NCI-H2171 (cell line): ENCODE measurements at regions not wholly inside any gene's neighbourhood (a gene's known extent, or its start where the extent isn't known, plus 50 kb on each side); places are given as distances from the start of the nearest gene placed in this dataset.

Experiments
- DNase-seq: peaks from one replicate; lab custom pipeline; 2025; lab: John Stamatoyannopoulos, UW

DNA sequence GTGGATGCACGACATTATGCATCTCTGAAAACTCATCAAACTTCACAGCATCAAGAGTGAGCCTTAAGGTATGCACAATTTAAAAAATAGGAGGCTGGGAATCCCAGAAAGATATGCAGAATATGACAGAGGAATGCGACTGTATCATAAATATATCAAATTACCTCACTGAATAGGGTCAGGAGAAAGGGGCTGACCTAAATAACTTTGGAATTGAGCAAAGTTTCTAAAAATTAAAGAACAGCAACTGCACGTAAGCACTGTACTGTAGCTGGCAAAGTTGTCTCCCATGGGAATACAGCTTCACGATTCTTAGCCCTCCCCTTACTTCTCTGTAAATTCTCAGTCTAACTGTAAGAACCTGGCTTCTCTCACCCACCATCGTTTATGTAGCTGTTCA, 397.4 kb upstream of the ZFP42 start:
- no peak for DNase-seq

DNA sequence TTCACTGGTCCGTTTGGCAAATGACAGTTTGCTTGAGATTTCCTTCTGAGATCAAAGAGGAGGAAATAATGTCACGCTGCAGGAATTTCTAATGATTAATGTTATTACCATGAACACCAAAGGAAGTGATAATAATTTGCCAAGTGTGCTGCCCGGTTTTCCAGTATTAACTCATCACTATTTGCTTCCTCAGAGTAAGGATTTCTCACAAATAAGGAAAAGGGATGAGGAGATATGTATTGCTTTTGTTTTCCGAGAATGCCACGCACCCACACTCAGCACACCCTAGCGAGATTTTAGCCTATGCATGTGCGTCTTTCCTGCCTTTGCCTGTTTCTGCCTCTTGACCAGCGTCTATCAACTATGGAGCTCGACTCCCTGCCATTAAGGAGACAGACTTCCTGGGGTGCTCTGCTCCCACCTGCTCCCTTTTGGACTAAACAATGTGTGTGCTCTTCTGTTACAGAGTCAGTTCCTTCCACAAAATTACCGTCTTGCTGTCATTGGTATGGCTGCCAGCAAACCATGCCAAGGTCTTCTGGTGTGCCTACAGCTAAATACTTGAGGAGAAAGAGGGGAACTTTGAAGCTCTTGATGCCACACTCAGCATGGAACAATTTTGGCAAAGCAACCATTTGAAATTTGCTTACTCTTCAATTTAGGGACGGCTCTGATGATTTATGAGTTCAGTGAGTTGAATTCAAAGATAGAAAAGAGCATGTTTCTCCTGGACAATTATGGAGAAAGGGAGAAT, 393.1 kb upstream of the ZFP42 start:
- DNase-seq = no peak

DNA sequence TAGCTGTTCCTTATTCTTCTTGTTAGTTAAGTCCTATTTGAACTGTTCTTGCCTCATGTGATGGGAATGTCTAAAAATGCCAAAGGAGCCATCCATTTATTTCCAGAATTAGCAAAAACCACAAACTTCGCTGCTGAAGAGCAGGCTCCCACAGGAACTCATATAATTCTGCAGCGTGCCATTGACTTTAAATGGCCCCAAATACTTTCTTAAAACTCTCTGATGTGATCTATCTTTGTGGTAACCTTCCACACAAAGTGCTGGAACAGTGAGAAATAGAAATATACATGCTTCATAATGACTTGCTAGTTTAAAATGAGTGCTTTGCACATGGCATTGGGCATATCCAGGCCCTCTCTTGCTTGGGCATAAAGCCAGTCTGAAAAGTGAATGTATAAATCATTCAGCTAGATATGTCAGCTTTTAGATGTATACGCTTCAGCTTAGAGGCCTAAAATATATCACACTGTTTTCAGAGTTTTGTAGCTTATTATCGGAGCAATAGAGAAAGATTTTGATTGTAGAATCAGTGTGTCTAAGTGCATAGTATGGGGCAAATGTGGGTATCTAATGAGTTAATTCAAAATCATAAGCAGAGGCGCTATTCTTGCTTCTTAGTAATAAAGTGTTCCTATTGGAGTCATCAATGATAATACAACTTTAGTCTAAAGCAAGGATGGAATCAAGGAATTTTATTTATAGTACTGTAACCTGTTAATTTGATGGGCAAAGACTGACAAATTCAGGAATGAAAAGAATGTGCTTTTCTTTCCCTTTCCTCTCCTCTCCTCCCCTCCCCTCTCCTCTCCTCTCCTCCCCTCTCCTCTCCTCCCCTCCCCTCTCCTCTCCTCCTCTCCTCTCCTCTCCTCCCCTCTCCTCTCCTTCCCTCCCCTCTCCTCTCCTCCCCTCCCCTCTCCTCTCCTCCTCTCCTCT, 392.2 kb upstream of the ZFP42 start:
- no peak for DNase-seq

DNA sequence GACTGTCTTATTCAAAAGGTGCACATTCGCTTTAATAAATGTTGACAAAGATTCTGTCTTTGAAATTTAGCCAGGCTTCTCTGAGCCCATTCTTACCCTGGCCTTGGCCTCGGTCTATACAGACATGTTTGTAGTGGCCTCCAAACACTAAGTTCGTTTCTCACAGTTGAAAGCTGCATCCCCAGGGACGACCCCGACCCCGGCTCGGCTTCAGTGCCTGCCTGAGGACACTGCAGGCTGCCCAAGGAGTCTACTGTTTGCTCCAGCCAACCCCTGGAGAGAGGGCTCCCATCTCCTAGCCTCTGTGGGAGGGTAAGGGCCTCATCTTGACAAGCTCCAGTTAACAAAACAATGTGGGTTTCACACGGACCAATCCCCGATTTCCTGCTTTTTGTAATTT, 390.6 kb upstream of the ZFP42 start:
- no peak for DNase-seq

DNA sequence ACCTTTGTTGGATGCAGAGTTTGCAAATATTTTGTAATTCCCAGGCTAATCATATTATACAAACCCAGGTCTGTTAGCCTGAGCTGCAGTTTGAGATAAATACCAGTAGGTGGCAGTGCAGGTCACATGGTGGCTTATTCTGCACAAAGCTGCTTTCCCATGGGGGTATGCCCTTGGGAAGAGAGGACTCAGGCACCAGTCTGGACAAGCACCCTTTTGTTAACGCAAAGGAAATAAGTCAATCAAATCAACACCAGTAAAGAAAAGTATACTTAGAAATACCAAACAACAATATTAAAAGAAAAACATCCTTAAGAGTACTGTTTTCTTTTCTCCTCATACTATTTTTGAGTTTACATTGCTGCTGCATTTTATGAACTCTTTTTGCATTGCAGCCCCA, 389.0 kb upstream of the ZFP42 start:
- DNase-seq = no peak

DNA sequence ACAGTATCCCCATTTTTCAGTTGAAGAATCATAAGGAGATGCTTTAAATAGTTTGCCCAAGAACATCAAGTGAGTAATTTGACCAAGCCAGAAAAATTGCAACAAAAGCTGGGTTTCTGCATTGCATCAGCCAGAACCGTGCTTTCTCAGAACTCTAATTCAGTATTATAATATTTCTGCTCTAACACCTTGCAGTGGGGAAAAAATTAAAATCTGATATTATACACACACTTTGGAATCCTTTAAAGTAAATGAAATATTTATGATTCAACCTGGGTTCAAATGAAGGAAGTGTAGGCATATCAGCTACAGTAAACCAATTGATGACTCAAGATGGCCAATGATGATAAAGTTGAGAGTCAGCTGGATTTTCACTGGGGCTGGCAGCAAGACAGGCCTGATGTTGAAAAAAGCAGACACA, 387.6 kb upstream of the ZFP42 start:
- DNase-seq = no peak

DNA sequence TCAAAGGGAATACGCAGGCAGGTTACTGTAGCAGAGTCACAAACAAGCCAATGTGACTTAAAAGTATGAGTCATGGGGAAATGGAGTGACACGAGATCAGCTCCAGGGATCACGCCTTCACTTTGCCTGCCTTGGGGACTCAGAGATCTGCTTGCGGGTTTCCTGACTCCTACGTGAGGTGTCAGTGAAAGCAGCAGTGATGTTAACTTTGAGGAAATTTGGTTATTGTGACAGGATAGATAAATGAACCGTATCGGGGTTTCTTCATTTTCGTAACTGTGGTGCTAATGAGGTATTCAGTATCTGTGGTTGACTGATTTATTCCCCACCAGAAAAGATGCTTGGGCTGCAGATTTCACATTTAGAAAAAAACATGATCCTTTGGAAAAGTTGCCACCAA, 383.3 kb upstream of the ZFP42 start:
- DNase-seq = no peak

DNA sequence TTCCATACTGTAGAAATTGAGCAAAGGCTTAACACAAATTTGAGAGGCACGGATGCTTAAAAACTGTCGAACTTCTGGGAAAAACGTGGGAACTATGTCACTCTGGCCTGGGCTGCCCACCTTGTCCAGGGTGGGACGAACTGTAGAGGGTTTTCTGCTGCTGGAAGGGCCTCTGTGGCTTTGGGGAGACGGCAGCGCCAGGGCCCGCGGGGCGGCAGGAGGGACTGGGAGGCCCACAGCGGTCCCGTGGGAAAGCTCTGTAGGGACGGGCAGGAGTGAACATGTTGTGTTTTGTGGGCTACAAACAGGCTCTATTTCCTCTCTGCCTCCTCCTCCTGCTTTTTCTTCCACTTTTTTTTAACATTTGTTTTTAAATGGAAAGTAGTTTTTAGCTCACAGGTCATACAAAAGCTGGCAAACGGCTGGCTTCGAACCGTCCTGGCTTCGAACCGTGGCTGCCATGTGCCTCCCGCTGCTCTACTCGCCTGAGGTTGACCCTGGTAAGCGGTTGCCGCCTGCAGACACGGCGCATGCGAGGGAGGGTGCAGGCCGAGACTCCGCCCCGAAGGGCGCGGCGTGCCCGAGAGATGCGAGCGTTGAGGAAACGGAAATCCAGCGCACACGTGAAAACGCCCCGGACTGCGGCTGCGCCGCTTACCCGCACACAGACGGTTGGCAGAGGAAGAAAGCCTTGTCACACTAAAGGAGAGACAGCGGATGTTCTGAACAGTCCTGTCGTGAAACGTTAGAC, 382.3 kb upstream of the ZFP42 start:
- DNase-seq = no peak

DNA sequence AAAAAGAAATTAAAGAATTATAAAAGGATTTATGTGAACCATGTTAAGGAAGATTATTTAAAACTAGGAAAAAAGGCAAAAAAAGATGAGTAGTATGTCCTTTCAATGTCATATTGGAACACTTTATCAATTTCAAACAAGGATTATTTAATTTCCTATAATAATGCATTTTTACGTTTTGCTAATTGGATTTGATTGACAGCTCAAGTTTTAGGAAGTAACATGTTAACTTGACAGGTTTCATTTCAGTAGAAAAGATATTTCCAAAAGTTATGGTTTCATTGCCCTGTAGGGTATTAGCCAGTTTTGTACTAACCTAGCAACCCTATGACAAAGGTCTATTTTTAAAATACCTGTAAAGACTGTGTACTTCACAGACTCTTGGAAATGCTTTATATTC, 379.6 kb upstream of the ZFP42 start:
- no peak for DNase-seq

DNA sequence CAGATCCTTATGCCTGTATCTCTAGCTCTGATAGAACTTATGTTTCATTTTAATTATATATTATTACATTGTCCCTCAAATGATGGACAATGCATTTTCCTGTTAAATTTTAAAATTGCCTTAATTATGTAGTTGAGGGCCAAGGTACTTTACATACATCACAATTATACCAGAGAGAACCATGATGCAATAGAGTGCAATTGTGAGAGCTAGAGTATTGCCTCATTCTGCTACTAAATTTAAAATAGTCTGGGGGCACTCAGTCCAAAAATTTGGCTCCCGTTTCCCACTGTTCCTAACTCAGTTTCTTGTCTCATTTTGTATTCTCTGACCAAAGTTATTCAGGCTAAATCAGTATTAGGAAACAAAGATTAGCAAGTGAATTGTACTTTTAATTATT, 378.5 kb upstream of the ZFP42 start:
- no peak for DNase-seq

DNA sequence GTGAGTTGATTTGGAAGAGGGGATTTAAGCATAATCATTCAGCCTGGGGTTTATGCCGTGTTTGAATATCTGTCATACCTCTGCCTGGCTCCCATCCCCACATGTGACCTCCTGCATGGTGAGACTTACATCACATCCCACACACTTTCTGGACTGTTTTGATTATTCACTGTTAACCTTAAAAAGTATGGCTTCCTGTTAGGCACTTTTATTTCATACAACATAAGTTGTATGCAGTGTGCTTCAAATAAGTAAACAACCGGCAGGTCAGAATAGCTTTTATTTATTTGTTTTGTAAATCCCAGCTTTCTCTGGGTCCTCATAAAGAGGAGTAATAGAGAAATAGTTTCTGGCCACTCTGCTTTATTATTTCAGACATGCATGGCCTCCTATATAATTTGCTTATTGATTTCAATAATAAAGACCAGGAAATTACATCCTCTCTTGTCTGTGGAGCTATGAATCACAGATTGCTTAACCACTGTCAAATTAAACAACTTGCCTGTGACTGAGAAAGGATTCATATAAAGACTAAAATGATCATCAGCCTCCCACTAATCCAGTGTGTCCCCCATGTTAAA, 376.8 kb upstream of the ZFP42 start:
- DNase-seq = no peak

DNA sequence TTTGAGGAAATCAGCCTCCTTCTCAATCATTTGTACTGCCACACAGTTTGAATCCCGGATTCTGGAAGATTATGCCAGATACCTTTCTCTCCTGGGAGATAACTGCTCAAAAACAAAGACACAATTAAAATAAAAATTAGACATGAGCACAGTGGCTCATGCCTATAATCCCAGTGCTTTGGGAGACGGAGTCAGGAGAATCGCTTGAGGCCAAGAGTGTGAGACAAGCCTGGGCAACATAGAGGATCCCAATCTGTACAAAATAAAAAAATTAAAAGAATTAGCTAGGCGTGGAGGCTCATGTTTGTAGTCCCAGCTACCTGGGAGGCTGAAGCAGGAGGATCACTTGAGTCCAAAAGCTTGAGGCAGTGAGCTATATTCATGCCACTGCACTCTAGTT, 376.3 kb upstream of the ZFP42 start:
- DNase-seq = no peak

DNA sequence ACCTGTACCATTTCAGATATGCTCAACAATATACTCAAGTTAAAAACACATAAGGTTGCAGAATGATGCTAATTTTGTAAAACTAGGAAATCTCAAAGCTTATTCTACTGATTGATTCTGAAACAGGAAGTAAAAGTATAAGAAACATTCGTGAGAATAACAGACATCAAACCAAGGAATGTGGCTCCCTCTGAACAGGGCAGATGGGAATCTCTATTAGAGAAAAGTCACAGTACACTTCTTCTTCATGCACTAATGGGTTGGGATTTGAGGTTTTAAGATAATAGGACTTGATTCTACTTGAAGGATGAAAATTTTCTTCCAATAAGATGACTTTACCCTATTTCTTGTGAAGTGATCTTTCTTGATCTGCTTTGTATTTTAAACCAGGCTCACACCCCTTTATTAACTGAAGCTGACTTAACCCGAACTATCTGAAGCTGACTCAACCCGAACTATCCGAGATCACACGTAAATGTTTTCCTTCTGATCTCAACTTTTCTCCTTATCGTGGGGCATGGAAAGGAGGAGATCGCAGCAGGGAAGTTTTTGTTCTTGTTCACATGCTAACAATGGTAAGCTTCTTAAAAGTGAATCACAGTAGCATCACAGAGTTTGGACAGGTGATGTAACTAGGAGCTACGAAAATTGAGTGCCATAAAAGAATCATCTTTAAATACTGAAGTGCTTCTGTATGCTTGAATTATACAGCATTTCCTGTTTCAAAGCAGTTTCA, 363.1 kb upstream of the ZFP42 start:
- DNase-seq = no peak

DNA sequence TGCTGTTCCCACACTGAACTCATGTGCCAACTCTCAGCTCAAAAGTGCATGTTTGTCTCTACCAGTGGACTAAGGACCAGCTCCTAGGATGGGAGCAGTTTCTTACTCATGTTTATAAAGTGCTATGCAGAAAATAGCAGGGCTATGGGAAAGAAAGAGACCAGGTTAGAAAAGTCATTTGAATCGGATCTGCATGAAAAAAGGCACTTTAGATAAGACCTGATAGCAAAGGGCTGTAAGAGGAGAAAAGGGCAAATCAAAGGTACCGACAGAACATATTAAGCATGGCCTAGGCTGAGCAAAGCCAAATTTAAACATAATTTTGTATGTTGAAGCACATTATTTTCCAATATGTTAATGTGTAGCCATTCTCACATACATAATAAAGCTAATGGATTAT, 362.3 kb upstream of the ZFP42 start:
- no peak for DNase-seq

DNA sequence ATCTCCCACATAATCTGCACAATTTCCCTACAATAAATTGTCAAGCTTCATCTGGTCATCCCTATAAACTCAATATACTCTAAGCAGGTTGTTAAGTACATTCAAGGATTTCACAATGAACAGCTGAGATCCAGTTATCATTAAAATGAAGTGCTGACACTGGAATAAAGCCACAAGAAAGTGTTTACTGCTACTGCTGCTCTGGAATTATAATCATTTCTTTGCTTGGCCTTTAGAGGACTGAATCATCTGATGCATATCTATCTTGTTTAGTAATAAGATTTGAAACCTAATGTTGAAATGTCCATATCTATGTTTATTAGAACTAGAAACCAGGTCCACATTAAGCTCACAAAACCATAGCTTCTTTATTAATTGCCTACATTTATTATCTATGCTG, 338.6 kb upstream of the ZFP42 start:
- DNase-seq = no peak

DNA sequence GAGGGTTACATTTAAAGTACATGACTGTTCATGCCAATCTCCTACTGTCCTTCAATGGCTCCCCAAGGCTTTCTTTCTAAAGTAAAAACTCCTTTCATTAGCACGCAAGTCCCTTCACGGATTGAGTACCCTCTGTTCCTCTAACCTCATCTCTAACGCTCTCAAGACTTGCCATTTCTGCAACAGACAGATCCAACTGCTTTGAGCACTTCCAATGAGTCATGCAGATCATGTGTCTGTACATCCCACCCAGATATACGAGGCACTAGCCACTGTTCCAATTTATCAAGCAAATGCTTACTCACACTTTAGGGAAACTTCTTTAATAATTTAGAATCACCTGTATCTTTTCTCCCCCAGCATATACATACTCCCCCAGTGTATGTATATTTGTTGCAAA, 332.5 kb upstream of the ZFP42 start:
- DNase-seq = no peak

DNA sequence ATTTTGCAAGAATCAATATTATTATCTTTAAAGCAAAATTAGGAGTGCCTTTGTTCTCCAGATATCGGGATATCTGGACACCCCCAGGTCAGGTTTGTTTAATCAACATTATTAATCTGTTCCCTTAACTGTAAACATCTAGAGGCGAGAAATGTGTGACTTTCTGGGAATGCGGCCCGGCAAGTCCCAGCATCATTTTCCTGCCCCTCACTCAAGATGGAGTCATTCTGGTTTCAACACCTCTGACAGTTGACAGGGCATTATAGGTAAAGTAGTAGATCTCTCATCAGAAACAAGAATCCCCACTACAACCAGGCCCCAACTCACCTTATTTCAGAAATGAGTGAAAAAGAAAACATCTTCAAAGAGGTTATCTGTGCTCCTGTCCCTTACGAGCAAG, 331.6 kb upstream of the ZFP42 start:
- no peak for DNase-seq

DNA sequence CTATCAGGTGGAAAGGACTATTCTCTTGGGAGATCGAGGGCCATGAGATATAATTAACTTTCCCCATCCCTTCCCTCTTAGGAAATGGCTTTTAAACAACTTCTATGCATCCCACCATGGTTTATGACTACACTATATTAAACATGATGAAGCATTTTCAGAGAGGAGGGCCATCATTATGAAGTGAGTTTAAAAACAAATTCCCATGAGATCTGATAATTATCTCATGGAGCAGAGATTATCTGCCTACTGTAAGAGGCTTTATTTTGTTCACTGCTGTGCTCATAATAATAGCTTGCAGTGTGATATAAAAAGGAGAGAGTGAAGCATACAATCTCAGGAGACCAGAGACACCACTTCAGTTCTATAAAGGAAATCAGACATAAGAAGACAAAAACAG, 330.5 kb upstream of the ZFP42 start:
- no peak for DNase-seq

DNA sequence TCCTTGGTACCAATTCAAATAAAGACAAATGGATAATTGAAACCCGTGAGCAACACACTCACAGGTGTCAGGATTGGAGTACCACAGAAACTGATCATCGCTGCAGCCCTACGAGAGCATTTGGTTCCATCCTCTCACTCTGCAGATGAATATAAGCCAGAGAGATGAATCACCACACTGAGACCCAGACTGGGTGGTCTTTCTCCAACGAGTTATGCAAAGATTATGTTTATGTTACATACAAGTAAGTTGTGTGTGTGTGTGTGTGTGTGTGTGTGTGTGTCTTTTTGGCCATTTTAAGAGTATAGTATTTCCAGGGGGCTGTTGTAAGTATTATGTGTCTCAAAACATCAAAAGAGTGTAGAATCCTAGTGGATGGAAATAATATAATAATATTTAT, 329.5 kb upstream of the ZFP42 start:
- no peak for DNase-seq

DNA sequence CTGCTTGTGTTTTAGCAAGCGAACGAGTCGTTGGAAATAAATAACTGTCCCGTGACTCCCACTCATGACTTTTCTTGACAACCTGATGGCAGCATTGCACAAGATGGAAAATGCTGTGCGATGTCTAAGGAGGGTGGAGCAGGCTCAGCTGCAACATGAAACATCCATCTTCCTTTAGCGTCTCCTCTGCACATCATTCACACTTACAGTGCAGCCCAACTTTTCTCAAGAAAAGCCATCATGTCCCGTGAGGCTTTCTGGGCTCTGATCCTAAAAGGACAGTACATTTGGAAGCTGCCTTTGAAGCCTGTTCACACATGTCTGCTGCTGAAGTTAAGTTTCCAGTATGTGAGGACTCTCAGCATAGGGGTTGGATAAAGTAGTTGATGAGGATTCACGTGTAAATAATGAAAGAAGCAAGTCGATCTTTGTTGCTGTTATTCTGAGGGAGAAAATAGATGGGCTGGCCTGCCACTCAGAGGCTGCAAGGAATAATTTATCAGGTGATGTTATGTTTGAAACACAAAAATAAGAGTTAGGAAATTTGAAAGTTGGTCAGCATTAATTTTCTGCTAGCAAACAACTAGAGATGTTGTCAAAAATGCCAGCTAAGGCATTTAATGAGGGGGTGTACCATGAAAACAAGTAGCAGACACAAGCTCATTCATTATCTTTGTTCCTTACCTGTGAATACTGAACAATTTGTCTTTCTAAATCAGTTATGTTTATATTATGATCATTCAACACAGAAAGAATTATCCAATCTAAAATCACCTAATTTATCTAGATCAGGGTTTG, 328.7 kb upstream of the ZFP42 start:
- no peak for DNase-seq
